Posterior vena cava (tissue), 2 donors: ENCODE measurements at regions not wholly inside any gene's neighbourhood (a gene's known extent, or its start where the extent isn't known, plus 50 kb on each side); places are given as distances from the start of the nearest gene placed in this dataset.

Source experiments
- DNase-seq: peaks from one replicate; pipeline ENCODE4 v3.0.0-alpha.2; 2020; ENCODE audit warnings: low spot score
- intact Hi-C, 2 donors: fragments of 100-400 bp; cut with DNase I; formaldehyde crosslinking; loops; one replicate each; pipeline versions ENCODE4 v1.14.1 to v1.14.2; 2022 to 2023
- donor health status: DM: yes; HTN: yes; CAD: no.
- donor health status: DM: yes; HTN: yes; CAD: no.

DNA sequence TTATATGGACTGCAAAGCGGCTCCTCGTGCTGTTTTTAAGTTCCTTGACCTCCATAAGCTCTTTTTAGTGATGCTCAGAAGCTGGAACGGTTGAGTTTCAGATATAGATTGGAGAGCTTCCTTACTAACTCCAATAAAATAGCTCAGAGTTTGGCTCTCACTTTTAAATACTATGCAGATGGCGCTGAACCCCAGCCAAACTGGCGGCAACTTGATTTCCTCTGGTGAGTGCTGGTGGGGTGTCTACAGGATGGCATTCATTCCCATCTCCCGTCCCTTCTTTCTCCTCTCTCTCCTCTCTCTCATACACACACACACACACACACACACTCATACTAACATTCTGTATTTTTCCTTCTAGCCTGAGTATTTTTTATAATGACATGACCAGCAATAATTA is 346.3 kb downstream of the ETNK1 start:
- intact Hi-C loops: no loop called here
- no peak for DNase-seq

DNA sequence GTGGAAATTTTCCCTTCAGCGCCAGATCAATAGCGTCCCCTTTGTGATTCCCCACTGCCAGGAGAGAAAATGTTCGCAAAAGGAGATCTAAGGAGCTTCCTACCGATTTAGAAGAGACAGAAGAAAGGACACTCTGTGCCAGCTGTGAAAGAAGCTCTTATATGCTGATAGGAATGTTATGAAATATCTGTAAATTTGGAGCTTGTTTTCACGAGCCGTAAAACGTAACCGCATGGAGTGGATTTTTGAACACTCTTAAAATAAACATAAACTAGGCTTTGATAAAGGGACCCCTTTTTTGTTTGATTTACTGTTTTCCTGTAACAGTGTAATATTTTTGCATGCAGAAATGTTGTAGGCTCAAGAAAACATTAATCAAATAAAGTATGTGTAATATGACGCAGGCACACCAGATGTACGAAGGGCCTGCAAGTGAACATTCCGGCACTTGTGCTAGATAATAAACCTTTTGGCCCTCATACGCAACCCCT is 346.8 kb downstream of the ETNK1 start:
- intact Hi-C loops: no loop called here
- DNase-seq: no peak

DNA sequence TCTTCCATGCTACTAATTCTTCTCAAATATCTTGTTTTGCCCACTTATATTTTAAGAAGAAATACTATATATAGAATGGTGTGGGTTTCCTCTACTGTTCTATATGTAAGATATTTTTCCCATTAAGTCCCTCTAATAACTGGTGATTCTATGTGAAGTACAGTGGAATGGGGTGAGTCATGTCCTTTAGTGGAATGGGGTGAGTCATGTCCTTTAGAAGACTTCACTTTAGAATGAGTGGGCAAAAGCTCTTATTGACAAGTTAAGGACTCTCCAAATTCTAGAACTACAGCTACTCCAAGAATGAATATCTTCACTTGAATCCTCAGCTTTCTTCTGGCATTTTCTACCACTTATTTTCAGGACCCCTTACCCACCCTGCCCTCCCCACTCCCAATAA is 349.9 kb downstream of the ETNK1 start:
- DNase-seq: no peak

DNA sequence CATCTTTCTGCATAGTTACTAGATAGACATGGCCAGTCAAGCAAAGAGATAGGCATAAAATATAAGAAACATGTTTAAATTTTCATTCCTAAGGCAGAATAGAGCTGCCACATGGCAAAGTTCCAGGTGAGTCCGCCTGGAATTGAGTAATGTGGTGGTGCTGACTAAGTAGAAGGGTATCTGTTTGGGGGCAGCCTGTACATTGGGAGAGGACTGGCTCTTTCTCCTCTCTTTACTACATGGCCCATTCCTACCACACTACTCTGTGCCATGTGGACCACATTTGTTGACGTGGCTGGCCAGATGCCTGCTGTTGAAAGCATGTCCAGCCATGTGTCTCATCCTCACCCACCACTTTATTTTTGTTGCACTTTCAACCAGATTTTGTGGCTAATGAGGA is 354.0 kb downstream of the ETNK1 start:
- DNase-seq: no peak
- intact Hi-C loops: no loop called here

More for the DNA sequence above, 349.9 kb downstream of the ETNK1 start:
- intact Hi-C loops: no loop called here

DNA sequence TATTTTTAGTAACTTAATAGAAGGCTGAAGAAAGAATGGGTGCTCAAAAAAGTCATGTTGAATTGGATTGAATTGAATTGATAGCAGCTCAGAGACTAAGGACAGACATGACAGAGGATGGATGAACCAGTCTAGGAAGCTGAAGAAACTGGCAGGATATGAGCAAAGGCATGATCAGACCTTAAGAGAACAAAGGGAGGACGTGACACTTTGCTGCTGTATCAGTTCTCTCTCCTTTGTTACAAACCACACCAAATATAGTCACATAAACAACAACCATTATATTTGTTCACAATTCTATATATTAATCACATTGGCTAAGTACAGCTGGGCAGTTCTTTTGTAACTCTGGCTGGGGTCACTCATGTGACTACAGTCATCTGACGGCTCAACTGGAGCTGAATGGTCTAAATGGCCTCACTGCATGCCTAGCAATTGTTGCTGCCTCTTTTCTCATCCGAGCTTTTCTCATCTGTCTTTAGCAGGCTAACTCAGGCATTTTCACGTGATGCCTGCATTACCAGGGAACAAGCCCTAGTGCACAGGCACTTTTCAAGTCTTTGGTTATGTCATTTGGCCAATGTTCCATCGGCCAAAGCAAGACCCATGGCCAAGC is 355.0 kb downstream of the ETNK1 start:
- intact Hi-C loops: no loop called here
- no peak for DNase-seq

DNA sequence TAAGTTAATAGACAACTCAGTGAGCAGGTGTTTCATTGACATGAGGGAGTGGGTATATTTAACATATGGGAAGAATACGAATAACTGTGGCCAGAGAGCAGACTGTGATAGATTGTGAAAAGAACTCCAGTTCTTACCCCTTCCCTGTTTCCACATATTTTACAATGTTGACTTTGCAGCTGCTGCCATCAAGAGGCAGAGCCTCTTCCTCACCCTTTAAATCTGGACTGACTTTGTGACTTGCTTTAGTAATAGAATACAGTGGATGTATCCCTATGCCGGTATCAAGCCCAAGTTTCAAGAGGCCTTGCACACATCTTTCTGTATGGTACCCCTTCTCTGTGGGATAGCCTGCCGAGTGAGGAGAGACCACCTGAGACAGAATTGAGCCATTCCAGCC is 356.7 kb downstream of the ETNK1 start:
- intact Hi-C loops: no loop called here
- DNase-seq: no peak

DNA sequence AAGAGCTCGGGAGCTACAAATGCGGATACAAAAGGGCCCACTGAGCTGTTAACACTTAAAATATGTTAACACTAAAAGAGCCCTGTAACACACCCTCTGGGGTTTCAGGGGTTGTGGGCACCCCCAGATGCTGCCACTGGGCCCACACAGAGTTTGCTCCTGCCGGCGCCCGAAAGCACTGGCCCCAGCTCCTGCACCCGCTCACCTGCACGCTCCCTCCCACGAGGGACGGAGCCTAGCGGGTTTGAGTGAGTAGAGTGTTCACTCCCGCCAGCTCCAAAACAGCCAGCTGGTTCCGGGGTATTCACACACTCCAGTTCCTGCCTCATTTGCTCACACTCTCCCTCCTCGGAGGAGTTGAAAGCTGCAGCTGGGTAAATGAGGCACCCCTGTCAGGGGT is 357.7 kb downstream of the ETNK1 start:
- intact Hi-C loops: no loop called here
- peak; percentile 63 for DNase-seq

DNA sequence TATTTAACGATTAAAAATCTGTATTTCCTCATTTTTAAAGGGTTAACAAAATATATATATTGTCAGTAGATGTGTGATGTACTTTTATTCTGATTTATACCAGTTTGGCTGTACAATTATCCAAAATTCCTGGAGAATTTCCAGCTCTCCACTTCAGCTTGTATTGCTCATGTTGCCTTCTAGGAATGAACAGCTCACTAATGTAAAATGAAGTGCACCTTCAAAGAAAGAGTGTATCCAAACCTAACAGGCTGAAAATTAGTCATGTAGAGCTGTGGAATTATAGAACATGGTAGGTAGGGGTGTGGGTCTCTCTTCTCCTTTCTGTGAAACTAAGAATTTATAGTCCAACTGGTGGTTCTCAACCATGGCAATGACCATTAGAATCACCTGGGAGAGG is 362.0 kb downstream of the ETNK1 start:
- intact Hi-C loops: no loop called here
- no peak for DNase-seq

DNA sequence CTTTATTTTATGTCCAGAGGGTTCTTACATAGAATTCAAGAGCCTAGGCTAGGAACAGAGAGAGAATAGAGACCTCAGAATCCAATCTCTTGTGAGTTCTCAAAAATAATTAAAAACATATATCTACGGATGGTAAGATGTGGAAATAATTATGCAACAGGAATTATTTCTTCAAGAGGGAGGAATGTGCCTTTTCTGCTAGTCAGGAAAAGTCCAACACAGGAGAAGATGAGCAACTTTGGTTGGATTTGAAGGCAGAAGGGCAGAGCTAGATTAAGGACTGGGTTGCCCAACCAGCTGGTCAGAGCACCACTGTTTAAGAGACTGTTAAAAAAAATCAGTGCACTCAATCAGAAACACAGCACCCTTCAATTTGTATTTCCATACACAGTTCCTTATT is 365.5 kb downstream of the ETNK1 start:
- DNase-seq: no peak
- intact Hi-C loops: no loop called here

DNA sequence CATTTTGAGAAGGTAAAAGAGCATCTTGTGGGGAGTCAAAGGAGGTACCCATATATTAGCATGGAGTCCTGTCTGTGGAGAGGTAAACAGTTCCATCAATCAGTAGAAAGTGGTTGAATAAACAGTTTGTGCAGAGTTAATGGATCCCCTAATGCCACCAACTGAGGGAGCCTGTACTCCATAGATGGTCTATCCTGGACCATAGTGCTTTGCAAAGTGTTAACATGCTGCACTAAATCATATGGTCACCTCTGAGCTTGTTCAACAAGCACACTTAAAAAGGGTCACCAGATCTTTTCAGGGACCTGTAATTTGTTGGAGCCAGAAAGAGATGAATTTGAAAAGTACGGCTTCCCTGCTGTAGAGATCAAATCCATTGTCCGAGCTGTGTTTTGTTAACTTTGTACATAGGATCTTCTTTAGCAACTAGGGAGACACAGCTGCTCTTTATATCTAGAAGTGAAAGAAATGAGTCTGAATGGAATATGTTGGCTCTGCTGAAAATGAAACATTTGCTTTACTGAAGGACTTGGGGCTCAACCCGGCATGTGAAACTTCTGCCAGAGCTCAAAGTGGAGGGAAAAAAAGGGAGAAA is 366.4 kb downstream of the ETNK1 start:
- DNase-seq: no peak
- intact Hi-C loops: no loop called here

DNA sequence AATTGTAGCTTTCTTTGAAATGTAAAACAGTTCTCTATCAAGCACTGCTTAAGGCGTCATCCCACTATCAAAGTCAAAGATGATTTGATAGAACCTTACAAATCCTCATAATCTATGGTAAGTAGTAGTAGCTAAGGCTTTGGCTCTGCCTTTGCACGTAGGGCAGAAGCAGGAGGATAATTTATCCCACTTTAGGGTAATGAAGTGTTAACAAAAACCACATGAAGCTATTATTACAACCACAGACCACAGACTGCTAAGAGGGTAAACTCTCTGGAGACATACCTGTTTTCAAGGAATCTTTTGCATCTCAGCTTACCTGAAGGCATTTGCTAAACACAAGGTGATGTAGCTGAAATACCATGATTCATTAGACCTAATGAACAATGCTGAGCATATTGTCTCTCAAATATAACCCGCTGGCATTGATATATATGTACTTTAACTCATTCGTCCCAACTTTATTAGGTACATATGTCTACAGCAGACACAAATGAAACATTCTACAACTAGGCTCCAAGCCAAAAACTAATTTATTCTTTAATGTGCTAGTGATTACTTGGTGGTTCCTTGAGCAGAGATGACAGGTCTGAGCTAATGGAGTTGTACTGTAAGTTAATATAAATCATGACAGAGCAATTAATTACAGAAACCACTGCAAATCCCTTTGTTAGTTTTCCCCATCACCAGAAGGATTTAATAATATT is 368.8 kb downstream of the ETNK1 start:
- DNase-seq: no peak
- intact Hi-C loops: no loop called here

DNA sequence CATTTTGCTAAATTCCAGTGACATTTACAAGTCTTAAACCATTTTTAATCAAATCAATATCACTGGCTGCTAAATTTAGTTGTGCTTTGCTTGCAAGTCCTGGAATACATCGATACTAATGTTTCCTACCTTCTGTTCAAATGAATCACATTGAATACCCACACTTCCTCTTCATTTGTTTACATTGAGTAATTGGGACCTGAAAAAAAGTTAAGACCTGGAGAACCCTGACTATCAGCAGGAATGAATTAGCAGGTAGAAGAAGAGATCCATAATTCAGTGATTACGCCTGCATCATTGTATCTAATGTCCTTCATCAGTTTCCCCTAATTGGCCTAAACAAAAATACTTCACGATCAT is 369.3 kb downstream of the ETNK1 start:
- DNase-seq: no peak
- intact Hi-C loops: no loop called here

DNA sequence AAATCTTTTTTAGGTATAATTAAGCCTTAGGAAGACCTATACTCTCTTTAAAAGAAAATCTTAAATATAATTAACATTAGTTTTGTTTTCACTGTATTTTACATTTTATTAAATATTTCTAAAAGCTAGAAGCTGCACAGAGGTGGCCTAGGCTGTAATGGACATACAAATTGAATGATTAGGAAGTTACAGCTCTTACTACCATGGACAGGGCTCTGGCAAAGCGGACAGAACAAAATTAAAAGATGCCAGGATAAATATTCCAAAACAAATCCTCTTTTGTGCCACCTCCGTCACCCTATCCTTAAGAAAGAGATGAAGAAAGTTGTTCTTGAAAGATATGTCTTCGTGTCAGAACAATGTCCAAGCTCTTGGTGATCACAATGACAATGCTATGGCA is 376.5 kb downstream of the ETNK1 start:
- no peak for DNase-seq
- intact Hi-C loops: no loop called here

DNA sequence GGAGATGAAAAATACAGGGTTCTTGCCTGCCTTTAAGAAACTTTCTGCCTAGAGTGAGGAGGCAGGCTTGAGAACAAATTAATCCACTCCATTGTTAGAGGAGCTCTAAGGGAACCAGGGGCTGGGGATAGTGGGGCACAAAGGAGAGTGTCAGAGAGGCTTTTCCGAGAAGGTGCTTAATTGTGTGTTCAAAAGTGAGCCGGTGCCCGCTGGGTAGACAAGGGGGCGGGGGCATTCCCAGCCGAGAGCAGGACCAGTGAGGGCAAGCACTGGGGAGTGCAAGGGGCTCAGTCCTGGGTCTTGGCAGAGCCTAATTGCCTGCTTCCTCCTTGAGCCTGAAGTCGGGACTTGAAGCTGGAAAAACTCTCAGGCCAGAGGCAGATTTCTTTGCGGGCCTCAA is 377.4 kb downstream of the ETNK1 start:
- DNase-seq: no peak
- intact Hi-C loops: no loop called here

DNA sequence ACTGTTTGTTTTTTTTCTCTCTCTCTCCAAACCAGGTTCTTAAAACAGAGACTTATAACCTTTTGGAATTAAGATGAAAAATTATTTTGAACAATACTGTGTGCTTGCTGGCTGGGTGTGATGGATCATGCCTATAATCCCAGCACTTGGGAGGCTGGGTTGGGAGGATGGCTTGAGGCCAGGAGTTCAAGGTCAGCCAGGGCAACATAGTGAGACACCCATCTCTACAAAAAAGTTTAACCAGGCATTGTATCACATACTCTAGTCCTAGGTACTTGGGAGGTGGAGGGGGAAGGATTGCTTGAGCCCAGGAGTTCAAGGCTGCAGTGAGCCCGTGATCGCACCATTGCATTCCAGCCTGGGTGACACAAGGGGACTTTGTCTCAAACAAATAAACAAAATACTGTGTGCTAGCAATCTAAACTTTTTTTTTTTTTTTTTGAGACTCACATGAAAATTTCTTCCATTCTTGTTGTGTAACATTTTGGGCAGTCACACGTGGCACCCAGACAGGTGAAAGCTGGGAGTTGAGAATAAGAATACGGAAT is 379.6 kb downstream of the ETNK1 start:
- intact Hi-C loops: no loop called here
- DNase-seq: no peak

DNA sequence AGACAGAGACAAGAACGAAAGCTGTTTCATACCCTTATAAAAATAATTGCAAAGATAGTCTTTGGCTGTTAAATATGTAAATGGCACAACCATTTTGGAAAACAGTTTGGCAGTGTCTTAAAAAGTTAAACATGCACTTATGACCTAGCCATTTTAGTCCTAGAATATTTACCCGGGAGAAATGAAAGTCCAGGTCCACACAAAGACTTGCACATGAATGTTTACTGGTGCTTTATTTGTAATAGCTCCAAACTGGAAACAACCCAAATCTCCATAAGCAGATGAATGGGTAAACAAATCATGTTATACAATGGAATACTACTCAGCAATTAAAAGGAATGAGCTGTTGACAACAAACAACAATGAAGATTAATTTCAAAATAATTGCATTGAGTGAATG is 380.4 kb downstream of the ETNK1 start:
- DNase-seq: no peak
- intact Hi-C loops: no loop called here

DNA sequence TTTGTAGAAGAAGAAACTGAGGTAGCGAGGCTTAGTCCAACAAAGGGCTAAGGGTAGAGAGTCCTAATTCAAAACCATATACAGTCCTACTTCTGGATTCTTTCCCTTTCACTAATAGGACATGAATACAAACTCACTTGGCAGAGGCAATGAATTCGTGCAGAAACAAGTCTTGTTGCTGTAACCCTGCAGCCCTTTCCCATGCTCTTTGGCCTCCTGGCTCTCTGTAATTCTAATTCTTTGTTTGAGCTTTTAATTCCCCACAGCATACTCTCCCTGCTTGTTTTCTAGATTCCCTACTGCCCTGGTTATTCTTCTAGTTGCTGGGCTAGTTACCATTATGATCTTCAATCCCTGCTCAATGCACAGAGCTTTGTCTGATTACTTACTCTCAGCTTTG is 381.4 kb downstream of the ETNK1 start:
- DNase-seq: no peak

DNA sequence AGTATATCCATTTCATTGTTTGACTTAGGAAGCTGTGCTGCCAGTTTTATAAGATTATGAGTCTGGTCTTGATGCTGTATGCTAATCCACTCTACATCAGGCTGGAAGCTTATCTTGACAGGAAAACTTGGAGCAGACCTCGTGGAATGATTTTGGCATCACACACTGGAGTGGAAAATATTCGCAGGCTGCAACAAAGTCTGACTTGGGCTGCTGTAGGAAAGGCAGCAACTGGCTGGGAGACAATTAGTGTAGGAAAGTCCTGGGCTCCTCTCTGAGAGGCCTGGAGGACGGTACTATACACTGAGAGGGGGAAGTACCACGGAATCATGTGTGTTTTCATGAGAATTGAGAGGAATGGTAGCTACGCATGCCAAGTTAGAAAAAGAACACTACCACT is 383.7 kb downstream of the ETNK1 start:
- intact Hi-C loops: no loop called here
- DNase-seq: no peak

More for the DNA sequence above, 381.4 kb downstream of the ETNK1 start:
- intact Hi-C loops: no loop called here

DNA sequence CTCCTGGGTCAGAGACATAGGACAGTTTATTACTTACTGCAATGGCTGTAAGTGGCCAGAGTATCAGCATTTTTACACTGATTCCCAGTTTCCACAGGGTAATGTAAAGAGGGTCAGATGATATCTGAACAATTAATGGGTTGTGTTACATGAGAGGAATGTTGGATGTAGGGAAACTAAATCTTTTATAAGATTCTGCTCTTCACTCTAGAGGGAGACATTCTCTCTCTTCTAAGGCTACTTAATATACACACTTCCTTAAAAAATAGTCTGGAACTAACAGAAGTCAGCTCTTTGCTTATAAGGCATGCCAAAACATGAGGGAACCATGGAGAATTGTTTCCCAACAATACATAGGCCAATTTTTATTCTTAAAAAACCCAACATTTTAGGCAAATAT is 389.8 kb downstream of the ETNK1 start:
- DNase-seq: no peak

DNA sequence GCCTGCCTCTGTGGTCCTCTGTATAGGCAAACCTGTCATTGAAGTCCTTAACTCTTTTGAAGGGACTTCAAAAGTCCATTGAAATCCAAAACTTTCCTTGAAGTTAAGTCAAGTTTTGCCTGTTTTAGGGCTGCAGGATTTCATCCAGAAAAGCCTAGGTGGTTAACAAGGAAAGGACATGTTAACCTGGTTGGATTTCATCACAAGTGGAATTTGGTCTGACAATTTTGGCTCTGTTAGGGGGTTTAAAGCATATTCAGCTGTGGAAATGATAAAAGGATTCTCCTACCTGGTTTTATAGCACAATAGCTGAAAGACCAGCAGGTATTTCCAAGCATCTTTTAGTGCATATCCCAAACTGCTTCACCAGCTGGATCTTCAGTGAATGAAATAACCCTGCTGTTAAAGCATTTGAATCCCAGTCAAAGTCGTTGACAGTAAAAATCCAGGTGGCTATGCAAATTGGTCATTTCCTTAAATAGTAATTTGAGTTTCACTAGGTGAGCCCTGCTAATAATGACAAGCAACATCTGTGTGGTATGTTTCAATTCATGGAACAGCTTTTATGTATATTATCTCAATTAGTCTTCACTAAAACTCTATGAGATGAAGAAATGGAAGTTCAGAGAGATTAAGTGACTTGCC is 400.5 kb downstream of the ETNK1 start:
- intact Hi-C loops: no loop called here
- DNase-seq: no peak

More for the DNA sequence above, 389.8 kb downstream of the ETNK1 start:
- intact Hi-C loops: no loop called here
